GM12872 (cell line): ENCODE measurements at regions not wholly inside any gene's neighbourhood (a gene's known extent, or its start where the extent isn't known, plus 50 kb on each side); places are given as distances from the start of the nearest gene placed in this dataset.

Experiments used
- CTCF ChIP-seq: IDR thresholded peaks from 3 replicates; pipeline ENCODE4 v1.5.1; 2011; ENCODE audit warnings: low read depth, mild to moderate bottlenecking, low read length, moderate library complexity; ENCODE audit not compliant: insufficient read depth

- TF ChIP-seq CTCF = no peak
Observed at GRCh38 chr18:39779926-39780325, 2175.1 kb upstream of the PIK3C3 start.

GRCh38 chr18:39776766-39777165 is 2178.3 kb upstream of the PIK3C3 start:
- no peak for TF ChIP-seq CTCF

GRCh38 chr18:39774957-39775598 is 2180.0 kb upstream of the PIK3C3 start:
- no peak for TF ChIP-seq CTCF

- no peak for TF ChIP-seq CTCF
Observed at GRCh38 chr18:39773646-39774045, 2181.4 kb upstream of the PIK3C3 start.

GRCh38 chr18:39772155-39772919 is 2182.7 kb upstream of the PIK3C3 start:
- no peak for TF ChIP-seq CTCF

GRCh38 chr18:39770399-39770798 is 2184.6 kb upstream of the PIK3C3 start:
- TF ChIP-seq CTCF = no peak

- TF ChIP-seq CTCF = no peak
Observed at GRCh38 chr18:39764873-39765272, 2190.2 kb upstream of the PIK3C3 start.
